ENCODE measurements at regions not wholly inside any gene's neighbourhood (a gene's known extent, or its start where the extent isn't known, plus 50 kb on each side); places are given as distances from the start of the nearest gene placed in this dataset.

DNA sequence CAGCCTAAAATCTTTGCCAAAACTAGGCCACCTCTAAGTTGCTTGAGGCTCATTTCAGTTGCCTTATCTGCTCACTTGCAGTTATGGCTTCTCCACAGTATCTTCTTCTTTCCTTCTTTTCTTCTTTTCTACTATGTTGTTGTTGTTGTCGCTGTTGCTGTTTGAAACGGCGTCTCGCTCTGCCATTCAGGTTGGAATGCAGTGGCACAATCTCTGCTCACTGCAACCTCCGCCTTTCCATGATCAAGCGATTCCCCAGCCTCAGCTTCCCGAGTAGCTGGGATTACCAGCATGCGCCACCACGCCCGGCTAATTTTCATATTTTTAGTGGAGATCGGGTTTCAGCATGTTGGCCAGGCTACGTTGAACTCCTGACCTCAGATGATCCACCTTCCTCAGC is 210.8 kb upstream of the NR2F2 start:
- WGBS = 92% methylated on average over 12 of the region's 12 CpGs
- no peaks in the 10 kb centered on the region for H3K36me3 ChIP-seq
- DNase-seq (ENCODE audit: low spot score) = no peak
- H3K4me3 ChIP-seq = no peak overlapping the region
- intact Hi-C loops (cut with DNase I) = no loop called here
- no peak overlapping the region for H3K27ac ChIP-seq
- H3K27me3 ChIP-seq (replicated peaks; ENCODE audit: insufficient read depth) = no peaks in the 10 kb centered on the region
- no peak for TF ChIP-seq POLR2A (IDR thresholded peaks at IDR 0.05)
- TF ChIP-seq, protein P1, sequence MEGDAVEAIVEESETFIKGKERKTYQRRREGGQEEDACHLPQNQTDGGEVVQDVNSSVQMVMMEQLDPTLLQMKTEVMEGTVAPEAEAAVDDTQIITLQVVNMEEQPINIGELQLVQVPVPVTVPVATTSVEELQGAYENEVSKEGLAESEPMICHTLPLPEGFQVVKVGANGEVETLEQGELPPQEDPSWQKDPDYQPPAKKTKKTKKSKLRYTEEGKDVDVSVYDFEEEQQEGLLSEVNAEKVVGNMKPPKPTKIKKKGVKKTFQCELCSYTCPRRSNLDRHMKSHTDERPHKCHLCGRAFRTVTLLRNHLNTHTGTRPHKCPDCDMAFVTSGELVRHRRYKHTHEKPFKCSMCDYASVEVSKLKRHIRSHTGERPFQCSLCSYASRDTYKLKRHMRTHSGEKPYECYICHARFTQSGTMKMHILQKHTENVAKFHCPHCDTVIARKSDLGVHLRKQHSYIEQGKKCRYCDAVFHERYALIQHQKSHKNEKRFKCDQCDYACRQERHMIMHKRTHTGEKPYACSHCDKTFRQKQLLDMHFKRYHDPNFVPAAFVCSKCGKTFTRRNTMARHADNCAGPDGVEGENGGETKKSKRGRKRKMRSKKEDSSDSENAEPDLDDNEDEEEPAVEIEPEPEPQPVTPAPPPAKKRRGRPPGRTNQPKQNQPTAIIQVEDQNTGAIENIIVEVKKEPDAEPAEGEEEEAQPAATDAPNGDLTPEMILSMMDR (IDR thresholded peaks at IDR 0.05) = no peak
- no peaks in the 10 kb centered on the region for H3K4me1 ChIP-seq (replicated peaks)
- no peaks in the 10 kb centered on the region for H3K9me3 ChIP-seq

DNA sequence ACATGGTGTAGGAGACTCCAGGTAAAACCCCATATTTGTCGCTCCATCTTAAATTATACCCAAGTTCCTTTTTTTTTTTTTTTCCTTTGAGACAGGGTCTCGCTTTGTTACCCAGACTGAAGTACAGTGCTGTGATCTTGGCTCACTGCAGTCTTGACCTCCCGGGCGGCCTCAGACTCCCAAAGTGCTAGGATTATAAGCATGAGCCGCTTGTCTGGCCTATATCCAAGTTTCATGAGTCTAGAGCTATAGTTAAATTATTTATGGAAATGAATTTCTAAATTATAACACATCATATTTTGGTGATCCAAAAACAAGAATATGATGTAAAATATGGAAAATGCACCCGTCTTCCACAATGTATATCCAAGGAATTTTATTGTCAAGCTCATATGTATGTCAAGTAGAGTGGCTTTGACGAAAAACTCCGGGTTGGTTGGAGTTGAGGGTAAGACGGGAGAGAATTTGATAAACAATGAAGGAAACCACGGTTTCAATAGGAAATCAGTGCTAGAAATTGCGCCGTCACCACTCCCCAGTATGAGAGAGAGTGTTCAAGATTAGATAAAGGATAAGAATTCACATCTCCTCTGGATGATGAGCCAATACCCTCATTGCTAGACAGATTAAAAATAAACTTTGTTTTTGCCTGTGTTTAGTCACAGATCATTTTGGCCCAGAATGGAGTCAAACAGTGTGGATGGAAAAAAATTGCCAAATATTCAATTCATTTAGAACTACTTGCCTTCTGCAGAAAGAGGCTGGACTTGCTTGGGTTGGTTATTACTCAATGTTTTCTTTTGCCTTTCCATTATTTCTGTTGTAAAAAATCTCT is 209.2 kb upstream of the NR2F2 start:
- WGBS = 90% methylated on average over 12 of the region's 12 CpGs

DNA sequence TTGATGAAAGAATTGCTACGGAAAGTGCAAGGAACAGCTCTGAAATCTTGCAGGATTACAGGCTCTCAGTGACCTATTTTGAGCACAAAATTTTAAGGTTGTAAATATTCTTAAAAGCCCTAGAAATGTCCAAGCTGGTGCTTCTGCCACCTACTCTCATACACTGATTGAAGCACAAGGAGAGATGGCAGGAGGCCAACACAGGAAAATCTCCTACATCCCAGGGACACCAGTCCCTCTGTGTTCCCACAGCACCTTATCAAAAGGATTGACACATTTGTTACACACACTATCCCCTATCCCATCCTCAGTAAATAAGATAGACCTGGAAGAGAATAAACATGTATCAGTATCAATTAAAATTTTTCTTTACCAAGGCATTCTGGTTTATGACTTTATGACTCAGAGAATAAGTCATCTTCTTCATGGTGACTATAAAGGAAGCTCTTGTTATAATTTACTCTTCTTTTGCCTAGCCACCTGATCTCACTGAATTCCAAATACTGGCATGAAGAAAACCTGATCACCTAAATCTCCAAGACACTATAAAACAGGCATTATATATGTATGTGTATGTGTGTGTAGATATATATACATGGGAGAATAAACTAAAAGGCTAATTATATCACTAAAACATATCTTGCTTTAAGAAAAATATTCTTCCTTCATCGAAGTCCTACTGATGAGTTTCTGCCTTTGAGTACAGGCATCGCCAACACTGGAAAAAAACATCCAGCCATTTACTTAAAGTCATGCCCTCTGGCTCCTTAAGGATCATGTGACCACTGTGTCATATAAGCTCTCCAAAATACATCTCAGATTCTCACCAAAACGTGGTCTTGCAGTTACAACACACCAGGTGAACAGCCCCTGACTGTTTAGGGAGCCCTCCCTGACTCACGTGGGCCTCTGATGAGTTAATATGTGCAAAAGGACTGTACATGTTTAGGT is 208.1 kb upstream of the NR2F2 start:
- TF ChIP-seq POLR2AphosphoS5 (IDR thresholded peaks at IDR 0.05) (no peak), POLR2A (IDR thresholded peaks at IDR 0.05) (no peak)
- TF ChIP-seq, protein P1 (IDR thresholded peaks at IDR 0.05) = no peak
- no peak overlapping the region for H3K27ac ChIP-seq
- H3K4me3 ChIP-seq = no peak overlapping the region
- no peak for DNase-seq (ENCODE audit: low spot score)
- no peaks in the 10 kb centered on the region for H3K4me1 ChIP-seq (replicated peaks)
- H3K36me3 ChIP-seq = no peaks in the 10 kb centered on the region
- intact Hi-C loops (cut with DNase I) = no loop called here
- WGBS = 84% methylated on average over 5 of the region's 5 CpGs
- H3K9me3 ChIP-seq = no peaks in the 10 kb centered on the region
- no peaks in the 10 kb centered on the region for H3K27me3 ChIP-seq (replicated peaks; ENCODE audit: insufficient read depth)

More for the DNA sequence above, 209.2 kb upstream of the NR2F2 start:
- H3K36me3 ChIP-seq = no peaks in the 10 kb centered on the region
- no peaks in the 10 kb centered on the region for H3K4me1 ChIP-seq (replicated peaks)
- H3K4me3 ChIP-seq = no peak overlapping the region
- TF ChIP-seq POLR2A (IDR thresholded peaks at IDR 0.05) (no peak), POLR2AphosphoS5 (IDR thresholded peaks at IDR 0.05) (no peak)
- TF ChIP-seq, protein P1 (IDR thresholded peaks at IDR 0.05) = no peak
- DNase-seq (ENCODE audit: low spot score) = no peak
- H3K9me3 ChIP-seq = no peaks in the 10 kb centered on the region
- H3K27ac ChIP-seq = no peak overlapping the region
- intact Hi-C loops (cut with DNase I) = no loop called here
- no peaks in the 10 kb centered on the region for H3K27me3 ChIP-seq (replicated peaks; ENCODE audit: insufficient read depth)

DNA sequence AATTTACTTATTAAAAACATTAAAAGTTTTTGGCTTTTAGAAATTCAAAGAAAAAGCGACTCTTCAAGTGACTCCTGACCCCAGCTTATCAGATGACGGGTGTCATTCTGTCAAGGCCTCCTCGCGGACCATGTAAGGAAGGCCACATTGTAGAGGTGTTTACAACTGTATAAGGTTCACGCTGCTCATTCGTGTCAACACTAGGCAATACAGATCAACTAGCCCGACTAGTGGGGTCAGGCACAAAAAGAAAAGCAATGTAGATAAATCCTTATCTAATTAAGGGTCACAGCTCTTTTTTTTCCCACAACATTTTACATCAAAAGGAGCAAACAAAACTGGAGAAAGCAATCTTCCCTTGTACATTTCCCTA is 207.5 kb upstream of the NR2F2 start:
- TF ChIP-seq POLR2AphosphoS5 (IDR thresholded peaks at IDR 0.05) (no peak), POLR2A (IDR thresholded peaks at IDR 0.05) (no peak)
- TF ChIP-seq, protein P1 (IDR thresholded peaks at IDR 0.05) = no peak
- DNase-seq (ENCODE audit: low spot score) = no peak
- Histone ChIP-seq H3K4me3 (no peak overlapping the region), H3K27me3 (replicated peaks; ENCODE audit: insufficient read depth) (no peaks in the 10 kb centered on the region), H3K27ac (no peak overlapping the region), H3K36me3 (no peaks in the 10 kb centered on the region), H3K9me3 (no peaks in the 10 kb centered on the region), H3K4me1 (replicated peaks) (no peaks in the 10 kb centered on the region)
- intact Hi-C loops (cut with DNase I) = no loop called here
- 86% methylated on average over 7 of the region's 7 CpGs for WGBS
